Muscle of arm (tissue), 1 donor: ENCODE measurements at regions not wholly inside any gene's neighbourhood (a gene's known extent, or its start where the extent isn't known, plus 50 kb on each side); places are given as distances from the start of the nearest gene placed in this dataset.

Experiments used
- DNase-seq: peaks from one replicate; pipeline ENCODE4 v3.0.0-alpha.2; 2013

GRCh38 chr21:32216293-32216692 lies 62.6 kb downstream of the MIS18A start:
- no peak for DNase-seq

- no peak for DNase-seq
These were observed 63.6 kb downstream of the MIS18A start for GRCh38 chr21:32215306-32215685.

GRCh38 chr21:32214654-32215305 lies 64.1 kb downstream of the MIS18A start:
- DNase-seq: no peak

GRCh38 chr21:32212116-32212515 lies 66.7 kb downstream of the MIS18A start:
- DNase-seq: no peak

- no peak for DNase-seq
These were observed 67.5 kb downstream of the MIS18A start for GRCh38 chr21:32211306-32211705.

GRCh38 chr21:32209580-32209979 lies 69.3 kb downstream of the MIS18A start:
- DNase-seq: no peak

GRCh38 chr21:32207406-32207716 lies 71.5 kb downstream of the MIS18A start:
- DNase-seq: no peak

- no peak for DNase-seq
These were observed 72.0 kb downstream of the MIS18A start for GRCh38 chr21:32206631-32207405.

- DNase-seq: no peak
These were observed 74.9 kb downstream of the MIS18A start for GRCh38 chr21:32203877-32204480.

- DNase-seq: no peak
These were observed 78.8 kb downstream of the MIS18A start for GRCh38 chr21:32200029-32200428.

- DNase-seq: no peak
These were observed 80.5 kb downstream of the MIS18A start for GRCh38 chr21:32198384-32198783.

- no peak for DNase-seq
These were observed 81.0 kb downstream of the MIS18A start for GRCh38 chr21:32197896-32198295.

GRCh38 chr21:32196001-32196400 lies 82.8 kb downstream of the MIS18A start:
- DNase-seq: no peak

- DNase-seq: no peak
These were observed 85.8 kb downstream of the MIS18A start for GRCh38 chr21:32193098-32193465.

- DNase-seq: no peak
These were observed 86.4 kb downstream of the MIS18A start for GRCh38 chr21:32192291-32193097.

- DNase-seq: no peak
These were observed 88.2 kb downstream of the MIS18A start for GRCh38 chr21:32190493-32191144.

GRCh38 chr21:32189688-32190483 lies 89.0 kb downstream of the MIS18A start:
- DNase-seq: no peak

GRCh38 chr21:32186804-32187203 lies 92.0 kb downstream of the MIS18A start:
- DNase-seq: no peak

GRCh38 chr21:32185726-32186125 lies 93.1 kb downstream of the MIS18A start:
- no peak for DNase-seq

- no peak for DNase-seq
These were observed 93.7 kb downstream of the MIS18A start for GRCh38 chr21:32185103-32185502.

- no peak for DNase-seq
These were observed 94.4 kb downstream of the MIS18A start for GRCh38 chr21:32184485-32184884.
